Adrenal gland (tissue), 5 donors: ENCODE measurements at regions not wholly inside any gene's neighbourhood (a gene's known extent, or its start where the extent isn't known, plus 50 kb on each side); places are given as distances from the start of the nearest gene placed in this dataset.

Experiments used
- CTCF ChIP-seq, 6 experiments: fragments of 450-650 bp in 4 of 6; fragments of 200-600 bp in 2 of 6; sonication (generic) in 1 of 6; IDR thresholded peaks; 1 replicate in 5 of 6; 2 replicates in 1 of 6; pipeline versions ENCODE4 v1.5.1 to v1.8.0; 2016 to 2021; ENCODE audit warnings: antibody characterized with exemption in 6 of 6, mild to moderate bottlenecking in 2 of 6, moderate library complexity in 1 of 6
- POLR2A ChIP-seq, 2 donors: fragments of 450-650 bp; IDR thresholded peaks; one replicate each; pipeline ENCODE4 v1.6.1; 2017; ENCODE audit warnings: antibody characterized with exemption in 2 of 2, mild to moderate bottlenecking in 2 of 2, moderate library complexity in 1 of 2
- donor health status: DM: no; HTN: no; CAD: no.

GRCh38 chr13:111947876-111948275 is 119.1 kb upstream of the SOX1 start:
- TF ChIP-seq POLR2A (IDR thresholded peaks at IDR 0.05) (no peak), CTCF (IDR thresholded peaks at IDR 0.05) (no peak)
